ENCODE measurements at regions not wholly inside any gene's neighbourhood (a gene's known extent, or its start where the extent isn't known, plus 50 kb on each side); places are given as distances from the start of the nearest gene placed in this dataset.

DNA sequence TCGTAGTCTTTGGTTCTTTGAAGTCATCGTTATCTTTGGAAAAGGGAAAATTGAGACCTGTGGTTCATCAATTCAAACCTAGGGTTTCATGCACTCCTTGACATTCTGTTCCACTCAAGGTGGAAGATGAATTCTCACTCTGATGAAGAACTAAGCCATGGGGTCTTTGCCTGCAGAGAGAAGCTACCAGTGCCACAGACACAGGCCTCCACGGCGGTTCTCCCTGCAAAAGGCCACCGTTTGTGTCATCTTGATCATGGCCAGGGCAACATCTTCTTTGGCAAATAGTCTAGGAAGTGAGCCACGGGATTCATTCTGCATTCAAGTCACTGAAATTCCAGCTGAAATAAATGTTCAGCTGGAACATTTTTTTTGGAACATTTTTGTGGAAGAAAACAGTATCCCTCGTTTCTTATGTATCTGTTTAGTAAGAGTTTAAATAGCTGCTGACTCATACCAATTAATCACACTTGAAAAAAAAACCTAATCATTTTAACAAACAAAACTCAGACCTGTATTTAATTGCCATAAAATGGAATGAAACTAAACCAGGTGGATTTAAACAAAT, 206.0 kb upstream of the FOXQ1 start:
- Histone ChIP-seq H3K4me1 (no peaks in the 10 kb centered on the region), H3K9me3 (no peaks in the 10 kb centered on the region), H3K36me3 (no peaks in the 10 kb centered on the region), H3K27me3 (no peaks in the 10 kb centered on the region), H3K4me3 (no peak overlapping the region), H3K27ac (no peak overlapping the region)
- DNase-seq = no peak
- no peak for ATAC-seq
- 64% methylated on average over 7 of the region's 7 CpGs for WGBS (ENCODE audit: insufficient coverage, low coverage, low lambda C conversion rate, missing lambda C conversion rate)
- no peak for TF ChIP-seq POLR2A (IDR thresholded peaks at IDR 0.05)
- TF ChIP-seq, protein P1, sequence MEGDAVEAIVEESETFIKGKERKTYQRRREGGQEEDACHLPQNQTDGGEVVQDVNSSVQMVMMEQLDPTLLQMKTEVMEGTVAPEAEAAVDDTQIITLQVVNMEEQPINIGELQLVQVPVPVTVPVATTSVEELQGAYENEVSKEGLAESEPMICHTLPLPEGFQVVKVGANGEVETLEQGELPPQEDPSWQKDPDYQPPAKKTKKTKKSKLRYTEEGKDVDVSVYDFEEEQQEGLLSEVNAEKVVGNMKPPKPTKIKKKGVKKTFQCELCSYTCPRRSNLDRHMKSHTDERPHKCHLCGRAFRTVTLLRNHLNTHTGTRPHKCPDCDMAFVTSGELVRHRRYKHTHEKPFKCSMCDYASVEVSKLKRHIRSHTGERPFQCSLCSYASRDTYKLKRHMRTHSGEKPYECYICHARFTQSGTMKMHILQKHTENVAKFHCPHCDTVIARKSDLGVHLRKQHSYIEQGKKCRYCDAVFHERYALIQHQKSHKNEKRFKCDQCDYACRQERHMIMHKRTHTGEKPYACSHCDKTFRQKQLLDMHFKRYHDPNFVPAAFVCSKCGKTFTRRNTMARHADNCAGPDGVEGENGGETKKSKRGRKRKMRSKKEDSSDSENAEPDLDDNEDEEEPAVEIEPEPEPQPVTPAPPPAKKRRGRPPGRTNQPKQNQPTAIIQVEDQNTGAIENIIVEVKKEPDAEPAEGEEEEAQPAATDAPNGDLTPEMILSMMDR (IDR thresholded peaks at IDR 0.05) = no peak
- intact Hi-C loops (cut with DNase I) = no loop called here

DNA sequence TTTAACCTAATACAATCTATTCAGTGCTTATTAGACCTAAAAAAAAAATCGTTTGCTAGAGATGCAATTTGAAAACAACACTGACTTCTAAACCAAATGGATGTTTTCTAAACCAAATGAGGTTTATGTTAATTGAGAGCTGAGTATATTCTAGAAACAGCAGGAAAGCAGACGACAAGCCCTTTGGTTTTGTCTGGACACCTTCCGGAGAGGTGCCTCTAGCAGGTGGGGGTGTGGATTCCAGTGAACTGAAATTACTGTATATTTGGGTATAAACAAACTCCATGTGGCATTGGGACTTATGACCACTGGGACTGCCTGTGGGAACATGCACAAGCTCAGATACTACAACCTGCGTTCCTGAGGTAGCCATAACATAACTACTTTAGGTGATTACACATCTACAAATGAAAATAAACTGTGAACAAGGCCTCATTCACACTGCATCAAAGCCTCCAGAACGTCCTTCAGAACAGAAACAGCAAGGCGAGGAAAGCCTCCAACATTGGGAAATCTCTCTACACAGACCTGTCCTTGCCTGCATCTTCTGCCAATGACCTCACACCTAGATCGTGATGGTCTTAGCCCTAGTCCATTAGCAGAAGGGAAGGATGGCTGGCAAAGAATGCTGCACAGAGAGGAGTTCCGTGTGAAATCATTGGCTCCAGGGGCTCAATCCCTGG, 206.8 kb upstream of the FOXQ1 start:
- no peak for TF ChIP-seq POLR2A (IDR thresholded peaks at IDR 0.05)
- TF ChIP-seq, protein P1 (IDR thresholded peaks at IDR 0.05) = no peak
- no peaks in the 10 kb centered on the region for H3K27me3 ChIP-seq
- 39% methylated on average over 5 of the region's 8 CpGs for WGBS (ENCODE audit: insufficient coverage, low coverage, low lambda C conversion rate, missing lambda C conversion rate)
- no peak overlapping the region for H3K27ac ChIP-seq
- H3K4me3 ChIP-seq = no peak overlapping the region
- intact Hi-C loops (cut with DNase I) = no loop called here
- no peak for ATAC-seq
- DNase-seq = no peak
- H3K36me3 ChIP-seq = no peaks in the 10 kb centered on the region
- H3K9me3 ChIP-seq = no peaks in the 10 kb centered on the region
- H3K4me1 ChIP-seq = no peaks in the 10 kb centered on the region

DNA sequence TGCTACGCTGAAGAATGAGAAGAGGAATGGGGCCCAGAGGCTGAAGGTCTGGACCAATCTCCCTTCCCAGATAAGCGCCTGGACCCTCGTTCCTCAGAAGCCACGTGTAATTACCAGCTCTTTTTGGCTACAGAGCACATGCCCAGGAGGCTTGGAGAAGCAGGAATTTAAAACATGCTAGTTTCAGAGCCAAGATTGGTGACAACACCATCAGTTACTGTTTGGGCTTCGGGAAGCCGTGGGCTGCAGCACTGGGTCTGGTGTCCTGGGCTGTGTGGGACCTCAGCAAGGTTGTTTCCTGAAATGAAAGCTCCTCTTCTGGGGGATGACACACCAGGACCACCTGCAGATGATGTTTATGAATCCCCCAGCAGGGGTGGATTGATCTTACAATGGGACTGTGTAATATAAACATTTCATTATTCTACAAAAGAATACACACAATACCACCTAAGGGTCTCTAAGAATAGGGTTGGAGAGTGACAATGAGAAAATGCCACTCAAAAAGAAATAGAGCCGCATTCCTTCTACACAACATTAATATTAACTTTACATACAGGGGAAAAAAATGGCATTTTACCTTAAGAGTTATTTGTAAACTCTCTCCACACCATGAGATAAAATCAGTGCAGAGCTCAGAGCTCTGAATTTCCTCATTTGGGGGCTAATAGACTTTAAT, 207.8 kb upstream of the FOXQ1 start:
- intact Hi-C loops (cut with DNase I) = no loop called here
- Histone ChIP-seq H3K27ac (no peak overlapping the region), H3K4me3 (no peak overlapping the region), H3K9me3 (no peaks in the 10 kb centered on the region), H3K4me1 (no peaks in the 10 kb centered on the region), H3K27me3 (no peaks in the 10 kb centered on the region), H3K36me3 (no peaks in the 10 kb centered on the region)
- TF ChIP-seq POLR2A (IDR thresholded peaks at IDR 0.05) = no peak
- TF ChIP-seq, protein P1 (IDR thresholded peaks at IDR 0.05) = no peak
- peak in 1 of 4 donors; percentile 37 for ATAC-seq
- WGBS (ENCODE audit: insufficient coverage, low coverage, low lambda C conversion rate, missing lambda C conversion rate) = 54% methylated on average over 7 of the region's 7 CpGs
- no peak for DNase-seq

DNA sequence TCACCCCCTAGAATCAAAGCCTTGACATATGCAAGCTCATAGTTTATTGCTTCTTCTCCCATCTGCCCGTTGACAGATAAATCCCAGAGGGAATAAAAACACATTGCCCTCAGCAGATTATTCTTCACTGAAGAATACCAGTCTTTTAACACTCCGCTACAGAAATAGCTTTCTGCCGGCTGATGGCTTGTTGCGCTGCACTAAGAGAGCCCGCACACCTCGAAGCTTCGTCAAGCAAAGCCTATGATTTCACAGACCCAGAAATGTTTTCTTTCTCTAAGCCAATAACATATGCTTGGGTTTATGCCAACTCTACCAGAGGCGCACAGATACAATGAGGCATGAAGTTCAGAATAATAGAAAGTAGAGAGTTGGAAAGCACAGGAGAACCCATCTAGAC, 208.9 kb upstream of the FOXQ1 start:
- no peak overlapping the region for H3K27ac ChIP-seq
- no peaks in the 10 kb centered on the region for H3K9me3 ChIP-seq
- H3K36me3 ChIP-seq = no peaks in the 10 kb centered on the region
- ATAC-seq = no peak
- no peak for TF ChIP-seq POLR2A (IDR thresholded peaks at IDR 0.05)
- TF ChIP-seq, protein P1 (IDR thresholded peaks at IDR 0.05) = no peak
- intact Hi-C loops (cut with DNase I) = no loop called here
- DNase-seq = no peak
- H3K27me3 ChIP-seq = no peaks in the 10 kb centered on the region
- WGBS (ENCODE audit: insufficient coverage, low coverage, low lambda C conversion rate, missing lambda C conversion rate) = 85% methylated on average over 8 of the region's 8 CpGs
- no peak overlapping the region for H3K4me3 ChIP-seq
- H3K4me1 ChIP-seq = no peaks in the 10 kb centered on the region
